Left ventricle myocardium inferior (tissue), 1 donor: ENCODE measurements at regions not wholly inside any gene's neighbourhood (a gene's known extent, or its start where the extent isn't known, plus 50 kb on each side); places are given as distances from the start of the nearest gene placed in this dataset.
A peak's percentile ranks its signal among the peaks of the same experiment; 100 is the strongest.
"Not testable (repeated sequence)": the region's sequence is repeated elsewhere in the genome, so short reads cannot be mapped to it uniquely, and the experiment has no call there.

Experiments
- DNase-seq: peaks from one replicate; pipeline ENCODE4 v3.0.0-alpha.2; 2020
- H3K27ac ChIP-seq: fragments of 200-600 bp; replicated peaks from 2 replicates; pipeline ENCODE4 v1.8.0; 2021
- H3K27me3 ChIP-seq: fragments of 200-600 bp; 2 replicates; pipeline ENCODE4 v1.8.0; 2021; ENCODE audit warnings: low read depth
- H3K36me3 ChIP-seq: fragments of 200-600 bp; 2 replicates; pipeline ENCODE4 v1.8.0; 2021
- H3K4me1 ChIP-seq: fragments of 200-600 bp; 2 replicates; pipeline ENCODE4 v1.8.0; 2021
- H3K4me3 ChIP-seq: fragments of 200-600 bp; 2 replicates; pipeline ENCODE4 v1.8.0; 2021; ENCODE audit warnings: mild to moderate bottlenecking, moderate library complexity
- H3K9me3 ChIP-seq: fragments of 200-600 bp; replicated peaks from 2 replicates; pipeline ENCODE4 v1.8.0; 2021
- CTCF ChIP-seq: fragments of 200-600 bp; IDR thresholded peaks from 2 replicates; pipeline ENCODE4 v1.8.0; 2021; ENCODE audit warnings: antibody characterized with exemption, mild to moderate bottlenecking, borderline replicate concordance
- intact Hi-C: fragments of 100-400 bp; cut with micrococcal nuclease; formaldehyde crosslinking; loops from one replicate; pipeline ENCODE4 v1.11.0; 2022
- donor health status: DM: no; HTN: yes; CAD: no; lungs with severe emphysema.

DNA sequence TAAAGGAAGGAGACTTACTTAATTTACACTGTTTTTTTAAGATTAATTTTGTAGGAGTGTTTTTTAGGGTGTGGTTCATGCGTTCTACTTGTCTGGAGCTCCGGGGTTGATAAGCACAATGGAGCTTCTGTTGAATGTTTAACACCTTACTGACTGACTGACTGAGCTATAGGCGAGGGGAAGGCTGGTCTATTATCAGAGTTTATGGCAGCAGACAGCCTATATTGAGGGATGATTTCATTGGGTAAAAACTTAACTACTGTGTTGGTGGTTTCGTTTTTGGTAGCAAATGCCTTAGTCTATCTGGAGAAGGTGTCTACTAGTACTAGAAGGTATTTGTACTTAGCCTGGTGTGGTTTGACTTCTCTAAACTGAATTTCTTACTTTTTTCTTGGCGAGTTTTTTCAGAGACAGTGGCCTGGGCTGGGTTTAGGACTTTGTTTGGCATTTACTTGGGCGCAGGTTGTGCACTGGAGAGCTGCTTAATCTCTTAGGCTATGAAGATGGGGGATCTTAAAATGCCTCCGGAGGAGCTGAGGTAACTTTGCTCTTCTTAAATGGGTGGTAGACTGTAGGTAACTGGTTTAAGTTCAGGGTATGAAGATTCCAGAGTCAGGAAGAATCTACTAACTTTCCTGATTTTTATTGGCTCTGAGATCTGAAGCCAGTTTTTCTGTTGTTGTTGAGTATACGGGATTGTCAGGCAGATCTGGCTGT, 130.2 kb downstream of the ART5 start:
- H3K4me1 ChIP-seq, H3K4me3 ChIP-seq, intact Hi-C loops: not testable (repeated sequence)

DNA sequence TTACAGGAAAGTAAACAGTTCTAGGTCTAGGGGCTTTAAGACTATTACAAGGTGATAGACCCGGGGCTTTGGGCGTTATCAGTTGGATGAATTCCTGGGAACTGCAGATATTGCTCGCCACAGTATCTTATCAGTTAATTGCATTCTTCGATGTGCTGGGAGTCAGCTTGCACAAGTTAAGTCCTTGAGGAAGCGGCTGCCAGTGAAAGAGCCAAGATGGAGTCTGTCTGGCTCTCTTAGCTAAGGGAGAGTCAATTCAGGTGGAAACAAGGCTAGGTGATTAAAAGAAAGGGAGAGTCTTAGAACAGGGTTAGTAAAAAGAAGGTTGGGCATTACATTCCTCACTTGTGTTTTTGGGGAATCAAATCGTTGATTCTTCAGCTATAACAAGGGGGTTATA, 130.6 kb upstream of the ZNF195 start:
- H3K27me3 ChIP-seq, result peaks cover 80% of the 10 kb centered on the region
- H3K4me1 ChIP-seq, H3K27ac ChIP-seq, DNase-seq, intact Hi-C loops, H3K9me3 ChIP-seq, H3K36me3 ChIP-seq, H3K4me3 ChIP-seq: not testable (repeated sequence)

More for the DNA sequence above, 130.2 kb downstream of the ART5 start:
- H3K9me3 ChIP-seq, H3K36me3 ChIP-seq, H3K27ac ChIP-seq, DNase-seq: not testable (repeated sequence)
- peaks cover 87% of the 10 kb centered on the region for H3K27me3 ChIP-seq

GRCh38 chr11:3499198-3499597, 120.3 kb upstream of the ZNF195 start:
- H3K4me3 ChIP-seq, H3K4me1 ChIP-seq, H3K27ac ChIP-seq, intact Hi-C loops, H3K27me3 ChIP-seq, DNase-seq, H3K36me3 ChIP-seq, H3K9me3 ChIP-seq: not testable (repeated sequence)

GRCh38 chr11:3498356-3498755, 119.4 kb upstream of the ZNF195 start:
- H3K4me1 ChIP-seq, H3K36me3 ChIP-seq, H3K27ac ChIP-seq, intact Hi-C loops, DNase-seq, H3K27me3 ChIP-seq, H3K9me3 ChIP-seq, H3K4me3 ChIP-seq: not testable (repeated sequence)

DNA sequence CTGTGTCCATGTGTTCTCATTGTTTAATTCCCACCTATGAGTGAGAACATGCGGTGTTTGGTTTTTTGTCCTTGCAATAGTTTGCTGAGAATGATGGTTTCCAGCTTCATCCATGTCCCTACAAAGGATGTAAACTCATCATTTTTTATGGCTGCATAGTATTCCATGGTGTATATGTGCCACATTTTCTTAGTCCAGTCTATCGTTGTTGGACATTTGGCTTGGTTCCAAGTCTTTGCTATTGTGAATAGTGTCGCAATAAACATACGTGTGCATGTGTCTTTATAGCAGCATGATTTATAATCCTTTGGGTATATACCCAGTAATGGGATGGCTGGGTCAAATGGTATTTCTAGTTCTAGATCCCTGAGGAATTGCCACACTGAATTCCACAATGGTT, 114.2 kb upstream of the ZNF195 start:
- intact Hi-C loops, H3K27ac ChIP-seq, H3K4me3 ChIP-seq, H3K36me3 ChIP-seq, DNase-seq, H3K4me1 ChIP-seq, H3K9me3 ChIP-seq, H3K27me3 ChIP-seq: not testable (repeated sequence)

GRCh38 chr11:3488003-3488402, 109.1 kb upstream of the ZNF195 start:
- H3K36me3 ChIP-seq, intact Hi-C loops, H3K4me1 ChIP-seq, H3K27me3 ChIP-seq, H3K9me3 ChIP-seq, DNase-seq, H3K27ac ChIP-seq, H3K4me3 ChIP-seq: not testable (repeated sequence)

DNA sequence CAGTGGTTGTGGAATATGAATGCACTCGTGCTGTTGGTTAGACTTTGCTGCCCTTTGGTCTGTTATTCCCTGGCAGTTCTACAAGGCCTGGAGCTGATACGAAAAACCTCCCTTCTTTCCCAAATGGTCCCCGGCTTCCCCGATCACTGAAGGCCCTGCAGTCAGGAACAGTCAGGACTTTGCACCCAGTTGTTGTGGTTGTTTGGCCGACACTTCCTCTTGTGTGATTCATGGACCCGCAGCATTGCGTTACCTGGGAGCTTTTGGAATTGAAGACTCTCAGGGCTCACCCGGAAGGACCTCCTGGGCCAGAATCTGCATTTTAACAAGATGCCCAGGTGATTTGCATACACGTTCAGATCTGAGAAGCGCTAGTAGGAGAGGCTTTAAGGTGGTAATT, 106.8 kb upstream of the ZNF195 start:
- H3K36me3 ChIP-seq, H3K27ac ChIP-seq, H3K4me3 ChIP-seq, H3K4me1 ChIP-seq, H3K27me3 ChIP-seq, intact Hi-C loops, H3K9me3 ChIP-seq, DNase-seq: not testable (repeated sequence)

DNA sequence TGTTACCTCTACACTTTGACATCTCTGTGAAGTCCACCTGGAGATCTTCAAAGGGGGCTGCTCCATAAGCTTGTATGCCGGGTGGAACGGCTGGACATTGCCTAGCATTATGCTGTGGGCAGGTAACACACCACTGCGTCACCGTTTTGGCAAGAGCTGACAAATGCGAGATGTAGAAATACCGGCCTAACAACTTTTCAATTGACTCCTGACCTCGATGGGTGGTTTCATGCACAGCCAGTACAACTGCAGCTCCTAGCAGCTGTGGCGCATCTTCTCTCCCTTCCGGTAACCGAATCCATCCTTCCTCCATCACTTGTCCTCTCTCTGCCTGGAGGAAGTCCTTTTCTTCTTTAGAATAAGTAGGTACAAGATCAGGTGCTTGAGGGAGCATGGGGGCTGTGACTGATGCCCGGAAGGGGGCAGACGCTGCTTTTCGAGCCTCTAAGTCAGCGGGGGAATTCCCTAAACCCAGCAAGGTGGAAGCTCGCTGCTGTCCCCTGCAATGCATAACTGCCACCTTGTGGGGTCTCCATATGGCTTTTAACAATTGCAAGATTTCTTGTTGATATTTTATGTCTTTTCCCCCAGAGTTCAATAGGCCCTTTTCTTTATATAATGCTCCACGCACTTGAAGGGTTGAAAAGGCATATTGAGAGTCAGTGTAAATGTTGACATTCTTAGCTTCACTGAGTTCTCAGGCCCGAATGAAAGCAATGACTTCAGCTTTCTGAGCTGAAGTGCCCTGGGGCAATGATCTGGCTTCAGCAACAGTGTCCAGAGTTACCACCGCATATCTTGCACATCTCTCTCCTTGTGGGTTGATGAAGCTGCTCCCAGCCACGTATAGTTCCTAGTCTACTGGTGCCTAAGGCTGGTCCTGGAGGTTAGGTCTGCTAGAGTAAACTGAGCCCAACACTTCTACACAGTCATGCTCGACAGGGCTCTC, 98.3 kb upstream of the ZNF195 start:
- H3K9me3 ChIP-seq, H3K27ac ChIP-seq, intact Hi-C loops: not testable (repeated sequence)

DNA sequence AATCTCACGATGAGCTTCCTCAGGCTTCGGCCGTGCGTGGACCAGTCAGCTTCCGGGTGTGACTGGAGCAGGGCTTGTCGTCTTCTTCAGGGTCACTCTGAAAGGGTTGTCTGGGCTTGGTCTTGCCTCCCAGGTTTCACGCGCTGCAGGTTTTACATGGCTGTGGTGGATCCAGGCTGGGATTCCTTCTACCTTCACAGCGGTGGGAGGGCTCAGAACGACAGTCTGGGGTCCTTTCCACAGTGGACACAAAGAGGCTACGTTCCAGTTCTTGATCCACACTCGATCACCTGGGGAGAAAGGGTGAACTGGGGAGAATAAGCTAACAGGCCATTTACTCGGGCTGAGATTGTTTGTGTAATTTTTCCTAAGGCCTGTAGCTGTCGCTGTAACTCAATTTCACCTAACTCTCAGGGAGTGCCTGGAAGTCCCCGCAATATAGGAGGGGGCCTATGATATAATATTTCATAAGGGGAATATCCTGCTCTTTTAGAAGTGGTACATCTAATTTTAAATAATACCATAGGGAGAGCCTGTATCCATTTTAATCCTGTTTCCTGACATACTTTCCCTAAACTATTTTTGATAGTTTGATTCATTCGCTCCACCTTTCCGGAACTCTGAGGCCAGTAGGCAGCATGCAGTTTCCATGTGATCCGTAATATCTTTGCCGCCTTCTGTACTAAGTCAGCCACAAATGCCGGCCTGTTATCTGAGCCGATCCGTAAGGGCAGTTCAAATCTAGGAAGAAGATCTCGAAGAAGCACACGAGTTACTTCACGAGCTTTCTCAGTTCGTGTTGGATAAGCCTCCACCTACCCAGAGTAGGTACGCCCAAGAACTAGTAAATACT, 97.4 kb upstream of the ZNF195 start:
- H3K4me1 ChIP-seq, H3K27me3 ChIP-seq, intact Hi-C loops, H3K4me3 ChIP-seq, H3K36me3 ChIP-seq, H3K9me3 ChIP-seq, DNase-seq, H3K27ac ChIP-seq: not testable (repeated sequence)
- peak; percentile 35 for TF ChIP-seq CTCF

More for the DNA sequence above, 98.3 kb upstream of the ZNF195 start:
- not testable (repeated sequence) for H3K4me3 ChIP-seq, H3K4me1 ChIP-seq, H3K27me3 ChIP-seq, H3K36me3 ChIP-seq, DNase-seq

DNA sequence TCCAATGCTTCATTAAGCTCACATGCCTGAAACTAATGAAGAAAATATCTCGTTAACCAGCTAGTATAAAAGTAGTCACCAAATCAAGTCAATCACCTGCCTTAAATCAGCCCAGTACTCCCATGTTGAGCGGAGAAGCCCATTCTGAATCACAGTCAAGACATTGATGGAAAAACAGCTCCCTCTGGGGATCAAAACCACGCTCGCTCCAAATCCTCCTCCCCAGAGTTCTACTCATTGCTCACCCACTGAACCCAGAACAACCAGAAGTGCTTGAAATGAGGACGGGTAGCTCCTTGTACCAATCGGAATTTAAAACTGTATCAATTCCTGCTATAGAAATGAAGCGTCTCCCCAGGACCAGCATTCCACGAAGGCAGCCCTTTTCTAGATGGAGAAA, 90.0 kb upstream of the ZNF195 start:
- H3K9me3 ChIP-seq, intact Hi-C loops, H3K4me1 ChIP-seq, H3K4me3 ChIP-seq, H3K36me3 ChIP-seq, H3K27ac ChIP-seq, DNase-seq: not testable (repeated sequence)
- peaks cover 12% of the 10 kb centered on the region for H3K27me3 ChIP-seq

DNA sequence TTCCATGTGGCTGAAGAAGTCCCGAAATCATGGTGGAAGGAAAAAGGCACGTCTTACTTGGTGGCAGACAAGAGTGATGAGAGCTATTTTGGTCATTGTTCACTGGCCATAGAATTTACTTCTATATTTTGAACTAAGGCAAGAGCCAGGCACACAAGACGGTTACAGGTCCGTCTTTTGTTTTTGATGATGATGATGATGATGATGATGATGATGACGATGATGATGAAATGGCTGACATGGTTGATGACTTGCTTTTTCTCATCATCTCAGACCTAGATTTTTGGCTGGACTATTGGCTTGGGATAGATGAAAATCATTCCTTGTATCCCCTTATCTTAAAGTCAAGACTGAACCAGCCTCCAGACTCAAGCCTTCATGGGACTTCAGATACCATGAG, 88.7 kb upstream of the ZNF195 start:
- DNase-seq, intact Hi-C loops, H3K36me3 ChIP-seq, H3K4me1 ChIP-seq, H3K27ac ChIP-seq, H3K9me3 ChIP-seq, H3K4me3 ChIP-seq: not testable (repeated sequence)
- peaks cover 12% of the 10 kb centered on the region for H3K27me3 ChIP-seq

GRCh38 chr11:3455666-3456065, 76.7 kb upstream of the ZNF195 start:
- H3K9me3 ChIP-seq, DNase-seq, H3K36me3 ChIP-seq, H3K4me1 ChIP-seq, H3K4me3 ChIP-seq, intact Hi-C loops, H3K27ac ChIP-seq: not testable (repeated sequence)
- peaks cover 20% of the 10 kb centered on the region for H3K27me3 ChIP-seq
